ENCODE measurements at regions not wholly inside any gene's neighbourhood (a gene's known extent, or its start where the extent isn't known, plus 50 kb on each side); places are given as distances from the start of the nearest gene placed in this dataset.

GRCh38 chr3:157871248-157871647, 235.0 kb downstream of the SHOX2 start:
- Histone ChIP-seq H3K9ac (ENCODE audit: low read length) (no peak overlapping the region), H3K79me2 (replicated peaks; ENCODE audit: insufficient read depth, low read length) (no peaks in the 10 kb centered on the region), H3K4me2 (ENCODE audit: low read length) (no peak overlapping the region), H3K4me3 (ENCODE audit: low read length) (no peak overlapping the region), H3K27ac (ENCODE audit: low read length) (no peak overlapping the region), H3K36me3 (ENCODE audit: insufficient read depth, low read length) (no peaks in the 10 kb centered on the region), H3K9me2 (ENCODE audit: insufficient read depth, low read length) (no peaks in the 10 kb centered on the region), H4K20me1 (ENCODE audit: insufficient read depth) (no peaks in the 10 kb centered on the region), H3K9me3 (ENCODE audit: low read length) (no peaks in the 10 kb centered on the region), H3F3A (ENCODE audit: insufficient read depth, low read length, poor library complexity, severe bottlenecking) (no peaks in the 10 kb centered on the region), H2AFZ (ENCODE audit: low read depth, low read length) (no peak overlapping the region), H3K27me3 (ENCODE audit: insufficient read depth, low read depth, low read length) (no peaks in the 10 kb centered on the region)
- TF ChIP-seq EZH2 (IDR thresholded peaks at IDR 0.05; ENCODE audit: borderline replicate concordance, insufficient read depth, low read length, poor library complexity, severe bottlenecking) (no peak), RAD21 (conservative IDR thresholded peaks at IDR 0.05) (no peak)

GRCh38 chr3:157868946-157869345, 237.3 kb downstream of the SHOX2 start:
- Histone ChIP-seq H3K4me3 (ENCODE audit: low read length) (no peak overlapping the region), H3K79me2 (replicated peaks; ENCODE audit: insufficient read depth, low read length) (no peaks in the 10 kb centered on the region), H3K27me3 (ENCODE audit: insufficient read depth, low read depth, low read length) (no peaks in the 10 kb centered on the region), H3K9me2 (ENCODE audit: insufficient read depth, low read length) (no peaks in the 10 kb centered on the region), H3K36me3 (ENCODE audit: insufficient read depth, low read length) (no peaks in the 10 kb centered on the region), H2AFZ (ENCODE audit: low read depth, low read length) (no peak overlapping the region), H4K20me1 (ENCODE audit: insufficient read depth) (no peaks in the 10 kb centered on the region), H3K27ac (ENCODE audit: low read length) (no peak overlapping the region), H3K4me2 (ENCODE audit: low read length) (no peak overlapping the region), H3F3A (ENCODE audit: insufficient read depth, low read length, poor library complexity, severe bottlenecking) (no peaks in the 10 kb centered on the region), H3K9ac (ENCODE audit: low read length) (no peak overlapping the region), H3K9me3 (ENCODE audit: low read length) (no peaks in the 10 kb centered on the region)
- TF ChIP-seq EZH2 (IDR thresholded peaks at IDR 0.05; ENCODE audit: borderline replicate concordance, insufficient read depth, low read length, poor library complexity, severe bottlenecking) (no peak), RAD21 (conservative IDR thresholded peaks at IDR 0.05) (no peak), SMC3 (conservative IDR thresholded peaks at IDR 0.05; ENCODE audit: poor library complexity) (no peak), POLR2AphosphoS5 (IDR thresholded peaks at IDR 0.05) (no peak), TAF1 (IDR thresholded peaks at IDR 0.05; ENCODE audit: low read depth) (no peak), CTCF (IDR thresholded peaks at IDR 0.05; ENCODE audit: poor library complexity, severe bottlenecking) (no peak)

GRCh38 chr3:157868196-157868595, 238.0 kb downstream of the SHOX2 start:
- Histone ChIP-seq H3K36me3 (ENCODE audit: insufficient read depth, low read length) (no peaks in the 10 kb centered on the region), H3K9me2 (ENCODE audit: insufficient read depth, low read length) (no peaks in the 10 kb centered on the region), H4K20me1 (ENCODE audit: insufficient read depth) (no peaks in the 10 kb centered on the region), H3K4me3 (ENCODE audit: low read length) (no peak overlapping the region), H3K4me2 (ENCODE audit: low read length) (no peak overlapping the region), H3K27me3 (ENCODE audit: insufficient read depth, low read depth, low read length) (no peaks in the 10 kb centered on the region), H2AFZ (ENCODE audit: low read depth, low read length) (no peak overlapping the region), H3K9me3 (ENCODE audit: low read length) (no peaks in the 10 kb centered on the region), H3F3A (ENCODE audit: insufficient read depth, low read length, poor library complexity, severe bottlenecking) (no peaks in the 10 kb centered on the region), H3K79me2 (replicated peaks; ENCODE audit: insufficient read depth, low read length) (no peaks in the 10 kb centered on the region), H3K9ac (ENCODE audit: low read length) (no peak overlapping the region), H3K27ac (ENCODE audit: low read length) (no peak overlapping the region)
- TF ChIP-seq EZH2 (IDR thresholded peaks at IDR 0.05; ENCODE audit: borderline replicate concordance, insufficient read depth, low read length, poor library complexity, severe bottlenecking) (no peak), RAD21 (conservative IDR thresholded peaks at IDR 0.05) (no peak), MXI1 (conservative IDR thresholded peaks at IDR 0.05; ENCODE audit: poor library complexity, severe bottlenecking) (no peak), TAF1 (IDR thresholded peaks at IDR 0.05; ENCODE audit: low read depth) (no peak), EP300 (conservative IDR thresholded peaks at IDR 0.05; ENCODE audit: poor library complexity, severe bottlenecking) (no peak), SMC3 (conservative IDR thresholded peaks at IDR 0.05; ENCODE audit: poor library complexity) (no peak), CTCF (IDR thresholded peaks at IDR 0.05; ENCODE audit: poor library complexity, severe bottlenecking) (no peak), REST (IDR thresholded peaks at IDR 0.05; ENCODE audit: borderline replicate concordance) (no peak), POLR2AphosphoS5 (IDR thresholded peaks at IDR 0.05) (no peak)
